Immature natural killer cell (primary cell): ENCODE measurements at regions not wholly inside any gene's neighbourhood (a gene's known extent, or its start where the extent isn't known, plus 50 kb on each side); places are given as distances from the start of the nearest gene placed in this dataset.
"Not testable (repeated sequence)": the region's sequence is repeated elsewhere in the genome, so short reads cannot be mapped to it uniquely, and the experiment has no call there.

Experiments
- DNase-seq, 3 donors: peaks; one replicate each; pipeline ENCODE4 v3.0.0; 2022; ENCODE audit warnings: mixed read lengths in 1 of 3
- H3K27ac Mint-ChIP-seq, 6 donors: one replicate each; pipeline ENCODE4 v1.8.0; 2020; ENCODE audit warnings: mixed read lengths in 6 of 6, mild to moderate bottlenecking in 5 of 6, inconsistent platforms in 4 of 6, moderate library complexity in 3 of 6
- H3K27me3 Mint-ChIP-seq, 3 donors: one replicate each; pipeline ENCODE4 v1.8.0; 2020 to 2021; ENCODE audit warnings: low read depth in 3 of 3, mild to moderate bottlenecking in 3 of 3, mixed read lengths in 3 of 3, moderate library complexity in 3 of 3, inconsistent platforms in 1 of 3
- H3K36me3 Mint-ChIP-seq, 3 donors: one replicate each; pipeline ENCODE4 v1.8.0; 2020; ENCODE audit warnings: mixed read lengths in 3 of 3, inconsistent platforms in 2 of 3, mild to moderate bottlenecking in 2 of 3
- H3K4me1 Mint-ChIP-seq, 2 donors: one replicate each; pipeline ENCODE4 v1.8.0; 2020; ENCODE audit warnings: inconsistent platforms in 2 of 2, mild to moderate bottlenecking in 2 of 2, mixed read lengths in 2 of 2, moderate library complexity in 1 of 2
- H3K4me3 Mint-ChIP-seq, 5 donors: one replicate each; pipeline ENCODE4 v1.8.0; 2020; ENCODE audit warnings: mild to moderate bottlenecking in 5 of 5, mixed read lengths in 5 of 5, inconsistent platforms in 3 of 5, moderate library complexity in 3 of 5
- H3K9me3 Mint-ChIP-seq, 6 donors: one replicate each; pipeline ENCODE4 v1.8.0; 2020; ENCODE audit warnings: mild to moderate bottlenecking in 6 of 6, mixed read lengths in 6 of 6, inconsistent platforms in 4 of 6, moderate library complexity in 3 of 6

DNA sequence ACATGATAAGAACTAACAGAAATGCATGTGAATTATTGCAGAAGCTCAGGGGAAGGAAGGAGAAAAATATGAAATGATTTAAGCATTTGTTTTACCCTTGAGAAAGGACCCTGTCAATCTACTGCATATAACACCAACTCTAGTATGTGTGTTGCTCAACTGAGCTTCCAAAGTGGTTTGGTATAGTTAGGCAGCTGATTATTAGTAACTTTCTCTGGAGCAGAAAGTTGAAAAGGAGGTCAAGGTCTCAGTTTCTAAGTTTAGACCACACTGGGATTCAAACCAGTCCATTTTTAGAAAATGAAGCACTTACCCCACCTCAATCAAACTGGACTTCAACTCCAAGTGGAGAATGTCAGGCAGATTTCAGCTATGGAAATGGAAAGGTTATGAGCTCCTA lies 123.3 kb upstream of the CDC42EP3 start:
- Mint-ChIP-seq H3K4me3 (no peak overlapping the region), H3K27me3 (peaks cover 0 to 2% (median 1%) of the 10 kb centered on the region in 3 donors), H3K9me3 (peaks cover 0 to 5% (median 1%) of the 10 kb centered on the region in 6 donors), H3K27ac (no peak overlapping the region), H3K36me3 (peaks cover 0 to 8% (median 1%) of the 10 kb centered on the region in 3 donors), H3K4me1 (no peaks in the 10 kb centered on the region)
- DNase-seq: no peak

DNA sequence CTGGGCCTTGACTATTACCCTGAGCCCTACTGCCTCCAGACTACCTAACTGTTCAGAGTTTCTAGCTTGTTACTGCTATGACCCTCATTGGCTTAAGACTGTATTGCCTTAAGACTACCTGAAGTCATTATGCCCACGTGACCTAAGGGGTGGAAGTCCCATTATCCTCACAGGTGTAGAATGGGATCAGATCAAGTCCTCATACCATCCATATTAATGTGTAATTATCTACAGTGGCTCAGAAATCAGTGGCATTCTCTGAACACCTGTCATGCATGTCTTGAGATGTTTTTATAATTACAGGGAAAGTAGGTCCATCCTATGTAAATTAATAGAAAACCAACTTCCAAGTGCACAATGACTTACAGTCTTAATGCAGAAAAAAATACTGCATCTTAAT lies 124.0 kb upstream of the CDC42EP3 start:
- Mint-ChIP-seq H3K27me3 (peaks cover 0 to 2% (median 1%) of the 10 kb centered on the region in 3 donors), H3K27ac (no peak overlapping the region), H3K9me3 (peaks cover 0 to 2% (median 0%) of the 10 kb centered on the region in 6 donors), H3K4me3 (no peak overlapping the region), H3K36me3 (peaks cover 0 to 7% (median 0%) of the 10 kb centered on the region in 3 donors), H3K4me1 (no peaks in the 10 kb centered on the region)
- DNase-seq: no peak

DNA sequence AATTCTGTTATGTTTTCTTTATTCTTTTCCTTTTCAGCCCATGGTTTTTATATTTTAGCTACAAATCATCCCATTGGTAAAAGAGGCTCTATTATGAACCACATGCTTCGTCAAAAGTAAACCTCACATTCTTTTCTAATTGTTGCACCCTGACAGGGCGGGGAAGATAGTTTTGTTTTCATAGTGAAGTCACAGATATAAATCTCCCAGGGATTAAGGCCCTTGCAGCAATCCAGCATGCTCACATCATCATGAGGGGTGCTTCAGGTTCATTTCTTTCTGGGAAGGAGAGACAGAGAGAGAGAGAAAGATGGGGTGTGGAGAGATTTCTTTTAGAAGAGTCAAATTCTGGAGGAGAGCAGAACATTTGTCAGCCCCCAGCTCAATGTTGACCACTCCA lies 124.5 kb upstream of the CDC42EP3 start:
- Mint-ChIP-seq H3K4me3 (no peak overlapping the region), H3K27ac (no peak overlapping the region), H3K9me3 (peaks cover 0 to 2% (median 0%) of the 10 kb centered on the region in 6 donors), H3K36me3 (peaks cover 0 to 4% (median 0%) of the 10 kb centered on the region in 3 donors), H3K4me1 (no peaks in the 10 kb centered on the region), H3K27me3 (peaks cover 0 to 2% (median 1%) of the 10 kb centered on the region in 3 donors)
- DNase-seq: no peak

DNA sequence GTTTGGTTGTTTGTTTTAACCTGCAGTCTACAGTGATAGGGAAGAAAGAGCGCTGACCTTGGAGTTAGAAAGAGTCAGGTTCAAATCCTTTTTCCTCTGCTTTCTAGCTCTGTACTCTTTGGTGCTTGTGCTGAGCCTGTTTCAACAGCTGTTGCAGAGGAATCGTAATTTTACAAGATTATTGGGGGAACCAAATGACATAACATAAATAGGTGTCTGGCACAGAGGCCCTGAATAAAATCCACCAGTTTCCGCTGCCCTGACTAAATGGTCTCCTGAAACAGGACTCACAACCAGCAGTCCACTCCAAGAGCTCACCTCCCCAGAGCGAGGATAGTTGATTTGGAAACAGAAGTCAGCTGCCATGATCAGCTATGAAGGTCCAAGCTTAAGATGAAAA lies 125.0 kb upstream of the CDC42EP3 start:
- Mint-ChIP-seq H3K36me3 (peaks cover 0 to 4% (median 0%) of the 10 kb centered on the region in 3 donors), H3K9me3 (peaks cover 0 to 2% (median 0%) of the 10 kb centered on the region in 6 donors), H3K4me1 (no peaks in the 10 kb centered on the region), H3K27ac (no peak overlapping the region), H3K4me3 (no peak overlapping the region), H3K27me3 (peaks cover 0 to 2% (median 1%) of the 10 kb centered on the region in 3 donors)
- no peak for DNase-seq

DNA sequence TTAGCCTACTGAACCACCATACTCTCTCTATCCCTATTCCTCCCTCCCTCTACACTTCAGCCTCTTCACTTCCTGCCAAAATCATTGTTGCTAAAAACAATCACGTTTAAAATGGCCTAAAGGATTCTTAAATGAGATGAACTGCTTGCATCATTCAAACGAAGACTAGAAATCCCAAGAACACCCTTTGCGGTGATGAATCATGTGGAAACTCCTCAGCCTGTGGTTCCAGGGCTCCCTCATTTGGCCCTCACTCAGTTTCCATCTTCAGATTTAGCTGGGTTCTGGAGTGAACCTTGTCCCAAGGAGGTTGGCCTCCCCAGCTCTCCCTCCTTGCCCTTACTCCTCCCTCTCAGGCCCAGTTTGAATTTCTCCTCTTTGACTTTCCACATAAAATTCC lies 125.6 kb upstream of the CDC42EP3 start:
- H3K4me1 Mint-ChIP-seq: no peaks in the 10 kb centered on the region
- peaks cover 0 to 4% (median 0%) of the 10 kb centered on the region in 3 donors for H3K36me3 Mint-ChIP-seq
- H3K4me3 Mint-ChIP-seq: no peak overlapping the region
- no peak for DNase-seq
- H3K27ac Mint-ChIP-seq: no peak overlapping the region
- peaks cover 0 to 2% (median 1%) of the 10 kb centered on the region in 3 donors for H3K27me3 Mint-ChIP-seq
- H3K9me3 Mint-ChIP-seq: no peaks in the 10 kb centered on the region

DNA sequence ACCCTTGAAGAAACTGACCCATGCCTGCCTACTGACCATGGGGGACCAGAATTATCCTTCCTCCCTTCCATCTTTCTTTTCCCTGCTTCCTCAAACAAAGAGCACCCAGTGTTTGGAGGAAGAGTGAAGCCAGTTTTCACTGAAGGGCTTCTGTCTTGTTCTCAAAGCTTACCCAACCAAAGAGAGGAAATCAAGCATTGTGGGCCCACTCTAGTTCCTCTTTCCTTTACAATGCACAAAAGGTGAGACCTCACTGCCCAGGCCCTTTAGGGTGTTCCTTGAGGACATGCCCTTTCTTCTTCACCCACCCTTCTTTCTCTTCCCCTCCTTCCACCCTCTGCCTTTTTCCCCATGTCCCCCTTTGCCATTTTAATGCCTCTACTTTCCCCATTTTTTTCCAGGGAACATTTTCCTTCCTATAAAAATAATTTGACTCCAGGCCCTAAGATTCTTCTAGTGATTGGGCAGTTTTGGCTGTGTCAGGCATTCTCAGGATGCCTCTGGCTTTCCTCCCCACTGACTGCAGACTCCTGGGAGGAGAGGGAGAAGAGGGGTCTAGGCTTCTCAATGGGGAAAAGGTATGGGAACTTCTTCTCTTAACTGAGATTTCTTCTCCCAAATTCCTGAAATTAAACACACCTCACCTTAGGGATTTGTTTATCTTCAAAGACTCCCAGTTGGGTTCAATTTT lies 126.6 kb upstream of the RMDN2 start:
- Mint-ChIP-seq H3K4me1 (no peaks in the 10 kb centered on the region), H3K27ac (no peak overlapping the region), H3K9me3 (no peaks in the 10 kb centered on the region), H3K36me3 (peaks cover 0 to 4% (median 0%) of the 10 kb centered on the region in 3 donors), H3K27me3 (peaks cover 1 to 4% (median 2%) of the 10 kb centered on the region in 3 donors), H3K4me3 (no peak overlapping the region)
- no peak for DNase-seq

DNA sequence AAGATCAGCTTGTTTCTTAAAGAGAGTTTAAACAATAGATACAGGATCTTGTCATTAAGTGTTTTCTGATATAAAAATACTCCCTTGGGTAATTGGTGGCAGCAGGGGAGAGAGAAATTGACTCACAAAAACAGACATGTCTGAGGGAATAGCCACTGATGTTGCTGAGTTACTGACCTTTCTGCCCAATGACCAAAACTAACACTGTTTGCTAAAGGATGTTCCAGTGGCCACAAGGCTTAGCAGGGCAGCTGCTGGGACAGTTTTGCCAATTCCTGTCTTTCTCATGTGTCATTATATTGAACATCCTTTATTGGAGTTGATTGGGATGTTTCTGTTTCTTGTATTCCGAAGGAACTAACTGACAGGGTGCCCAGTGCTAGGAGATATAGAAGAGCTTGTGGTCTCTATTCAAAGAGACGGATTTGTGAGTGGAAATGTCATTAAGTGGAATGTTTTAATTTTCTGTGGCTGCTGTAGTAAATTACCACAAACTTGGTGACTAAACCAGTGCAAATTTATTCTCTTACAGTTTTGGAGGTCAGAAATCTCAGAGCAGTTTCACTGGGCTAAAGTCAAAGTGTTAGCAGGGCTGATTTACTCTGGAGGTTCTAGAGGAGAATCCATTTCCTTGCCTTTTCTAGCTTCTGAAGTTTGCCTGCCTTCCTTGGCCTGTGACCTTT lies 124.8 kb upstream of the RMDN2 start:
- DNase-seq: no peak
- Mint-ChIP-seq H3K9me3 (no peaks in the 10 kb centered on the region), H3K4me3 (no peak overlapping the region), H3K27me3 (peaks cover 1 to 4% (median 2%) of the 10 kb centered on the region in 3 donors), H3K4me1 (no peaks in the 10 kb centered on the region), H3K36me3 (no peaks in the 10 kb centered on the region), H3K27ac (no peak overlapping the region)

DNA sequence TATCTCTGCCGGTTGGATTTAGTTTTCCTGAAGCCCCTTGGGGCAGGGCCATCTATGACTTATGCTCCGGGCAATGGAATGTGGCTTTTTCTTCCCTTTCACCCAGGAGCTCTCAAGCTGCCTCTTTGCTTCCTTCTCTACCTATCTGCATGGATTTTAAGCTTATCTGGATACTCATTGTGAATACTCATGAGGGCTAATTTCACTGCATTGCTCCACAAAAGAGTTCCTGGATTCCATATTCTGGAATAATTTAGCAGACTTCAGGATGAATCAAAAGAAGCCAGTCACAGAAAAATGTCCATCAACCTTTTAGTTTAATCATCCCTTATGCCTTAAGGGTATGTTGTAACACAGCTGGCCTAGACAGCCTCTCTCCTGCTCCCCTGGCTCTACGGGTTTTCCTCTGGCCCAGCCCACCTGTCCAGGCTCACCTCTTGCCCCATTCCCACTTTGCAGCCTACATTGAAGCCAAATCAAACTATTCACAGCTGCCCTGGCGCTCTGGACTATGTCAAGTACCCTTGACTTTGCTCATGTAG lies 122.8 kb upstream of the RMDN2 start:
- peaks cover 0 to 4% (median 1%) of the 10 kb centered on the region in 3 donors for H3K27me3 Mint-ChIP-seq

DNA sequence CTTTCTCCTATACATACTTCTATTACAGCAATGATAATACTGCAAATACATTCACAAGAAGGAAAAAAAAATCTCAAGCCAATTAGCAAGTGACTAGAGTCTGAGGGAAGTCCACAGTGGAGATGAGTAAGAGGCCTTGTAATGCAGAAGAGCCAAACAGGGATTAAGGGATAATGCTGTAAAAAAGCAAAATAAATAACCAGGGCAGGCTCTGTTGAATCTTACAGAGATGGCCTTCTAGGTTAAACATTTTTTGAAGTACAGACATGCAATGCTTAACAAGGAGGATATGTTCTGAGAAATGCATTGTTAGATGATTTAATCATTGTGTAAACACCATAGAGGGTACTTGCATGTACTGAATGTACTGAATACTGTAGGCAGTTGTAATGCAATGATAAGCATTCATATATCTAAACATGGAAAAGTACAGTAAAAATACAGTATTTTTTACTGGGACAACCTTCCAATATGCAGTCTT lies 122.1 kb upstream of the RMDN2 start:
- Mint-ChIP-seq H3K9me3 (no peaks in the 10 kb centered on the region), H3K27me3 (peaks cover 0 to 4% (median 1%) of the 10 kb centered on the region in 3 donors), H3K4me3 (no peak overlapping the region), H3K36me3 (peaks cover 0 to 3% (median 3%) of the 10 kb centered on the region in 3 donors), H3K4me1 (no peaks in the 10 kb centered on the region), H3K27ac (no peak overlapping the region)
- DNase-seq: no peak

More for the DNA sequence above, 122.8 kb upstream of the RMDN2 start:
- Mint-ChIP-seq H3K4me3 (no peak overlapping the region), H3K27ac (no peak overlapping the region), H3K9me3 (no peaks in the 10 kb centered on the region), H3K4me1 (no peaks in the 10 kb centered on the region), H3K36me3 (peaks cover 0 to 3% (median 3%) of the 10 kb centered on the region in 3 donors)
- no peak for DNase-seq

DNA sequence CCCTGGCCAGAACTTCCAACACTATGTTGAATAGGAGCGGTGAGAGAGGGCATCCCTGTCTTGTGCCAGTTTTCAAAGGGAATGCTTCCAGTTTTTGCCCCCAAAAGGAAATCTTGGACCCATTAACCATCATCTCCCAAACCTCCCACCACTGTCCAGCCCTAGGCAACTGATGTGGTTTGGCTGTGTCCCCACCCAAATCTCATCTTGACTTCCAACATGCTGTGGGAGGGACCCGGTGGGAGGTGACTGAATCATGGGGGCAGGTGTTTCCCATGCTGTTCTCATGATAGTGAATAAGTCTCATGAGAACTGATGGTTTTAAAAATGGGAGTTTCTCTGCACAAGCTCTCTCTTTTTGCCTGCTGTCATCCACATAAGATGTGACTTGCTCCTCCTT lies 119.1 kb upstream of the RMDN2 start:
- not testable (repeated sequence) for H3K36me3 Mint-ChIP-seq, H3K4me3 Mint-ChIP-seq, DNase-seq, H3K27me3 Mint-ChIP-seq, H3K9me3 Mint-ChIP-seq, H3K27ac Mint-ChIP-seq, H3K4me1 Mint-ChIP-seq

DNA sequence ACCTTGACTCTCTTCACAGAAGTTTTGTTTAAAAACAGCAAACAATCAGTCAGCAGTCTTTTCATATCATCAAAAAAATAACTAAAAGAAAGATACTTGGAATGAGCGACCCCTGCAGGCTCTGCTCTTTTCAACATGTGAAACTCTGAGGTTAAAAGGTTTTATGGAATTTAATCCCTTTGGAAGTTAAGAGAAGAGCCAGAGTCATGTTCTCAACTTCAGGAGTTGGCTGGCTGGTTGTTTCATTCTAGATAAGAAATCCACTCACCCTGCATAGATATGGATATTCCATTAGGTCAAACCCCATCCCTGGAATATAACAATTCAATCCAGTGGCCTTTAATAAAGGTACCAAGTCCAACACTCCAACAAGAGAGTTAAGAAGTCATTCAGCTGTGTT lies 115.6 kb upstream of the RMDN2 start:
- Mint-ChIP-seq H3K36me3 (peaks cover 0 to 3% (median 3%) of the 10 kb centered on the region in 3 donors), H3K9me3 (no peaks in the 10 kb centered on the region), H3K4me3 (no peak overlapping the region), H3K27me3 (peaks cover 0 to 4% (median 1%) of the 10 kb centered on the region in 3 donors), H3K27ac (no peak overlapping the region), H3K4me1 (no peaks in the 10 kb centered on the region)
- peak in 2 of 3 donors; percentile 6 to 21 for DNase-seq

DNA sequence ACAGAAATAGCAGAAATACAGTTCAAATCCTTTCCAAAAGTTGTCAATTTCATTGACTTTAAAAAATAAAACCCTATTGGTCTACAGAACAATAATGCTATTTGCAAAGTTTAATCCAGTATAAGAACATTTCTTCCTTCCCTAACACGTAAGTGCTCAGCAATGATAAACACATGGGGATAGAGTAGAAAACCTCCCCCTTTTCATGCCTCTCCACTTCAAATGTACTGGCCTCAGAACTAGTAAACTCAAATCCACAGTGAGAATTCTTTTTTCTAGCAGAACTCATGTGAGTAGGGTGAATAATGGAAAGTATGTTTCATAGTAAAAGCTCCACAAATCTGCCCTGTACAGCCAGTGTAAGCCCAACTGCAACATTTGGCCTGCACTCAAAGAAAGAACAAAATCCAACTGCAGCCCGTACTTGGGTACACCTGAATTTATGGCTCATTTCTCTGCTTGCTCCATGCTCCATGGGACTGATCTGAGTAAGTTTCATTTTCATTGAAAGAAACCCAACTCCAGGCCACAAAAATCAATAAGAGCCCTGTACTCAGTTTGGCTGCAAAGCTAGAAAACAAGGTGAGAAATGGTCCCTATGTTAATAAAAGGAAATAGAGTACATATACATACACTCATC lies 115.0 kb upstream of the RMDN2 start:
- peaks cover 0 to 4% (median 1%) of the 10 kb centered on the region in 3 donors for H3K27me3 Mint-ChIP-seq
- H3K4me3 Mint-ChIP-seq: no peak overlapping the region
- no peaks in the 10 kb centered on the region for H3K9me3 Mint-ChIP-seq
- DNase-seq: no peak
- H3K4me1 Mint-ChIP-seq: no peaks in the 10 kb centered on the region
- peak overlapping the region in 1 of 6 donors; percentile 72 for H3K27ac Mint-ChIP-seq
- H3K36me3 Mint-ChIP-seq: peaks cover 0 to 3% (median 3%) of the 10 kb centered on the region in 3 donors

DNA sequence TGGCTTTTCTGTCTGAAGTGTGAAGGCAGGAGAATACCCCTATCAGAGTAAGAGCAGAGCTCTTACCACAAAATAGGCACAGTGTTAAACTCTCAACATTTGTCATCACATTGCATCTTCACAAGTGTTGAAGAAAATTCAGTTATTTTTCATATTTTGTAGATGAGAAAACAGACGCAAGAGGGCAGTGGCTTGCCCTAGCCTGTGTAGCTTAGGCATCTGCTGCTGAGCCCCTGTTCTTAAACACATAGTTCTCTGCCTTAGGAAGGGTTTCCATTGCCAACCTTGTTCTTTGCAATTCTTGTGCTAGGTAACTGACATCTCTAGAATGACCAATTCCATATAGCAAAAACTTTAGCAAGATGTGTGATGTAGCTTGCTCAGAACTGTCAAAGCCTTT lies 112.7 kb upstream of the RMDN2 start:
- H3K4me3 Mint-ChIP-seq: no peak overlapping the region
- no peaks in the 10 kb centered on the region for H3K9me3 Mint-ChIP-seq
- no peaks in the 10 kb centered on the region for H3K36me3 Mint-ChIP-seq
- peaks cover 3 to 4% (median 4%) of the 10 kb centered on the region in 3 donors for H3K27me3 Mint-ChIP-seq
- no peak for DNase-seq
- H3K27ac Mint-ChIP-seq: no peak overlapping the region
- no peaks in the 10 kb centered on the region for H3K4me1 Mint-ChIP-seq
